IMR-90 (cell line): ENCODE measurements at regions not wholly inside any gene's neighbourhood (a gene's known extent, or its start where the extent isn't known, plus 50 kb on each side); places are given as distances from the start of the nearest gene placed in this dataset.

Experiments
- BHLHE40 ChIP-seq: fragments of 150-350 bp; IDR thresholded peaks from 2 replicates; pipeline ENCODE4 v1.6.1; 2016; ENCODE audit warnings: mild to moderate bottlenecking, low read depth, low read length
- MAFK ChIP-seq: IDR thresholded peaks from 2 replicates; pipeline ENCODE4 v1.6.1; 2012; ENCODE audit warnings: low read depth, low read length, improper control_type of control experiment
- RFX5 ChIP-seq: IDR thresholded peaks from 2 replicates; pipeline ENCODE4 v1.8.0; 2012; ENCODE audit warnings: low read depth, mild to moderate bottlenecking, low read length, moderate library complexity
- TF ChIP-seq, protein P1 (sequence below): conservative IDR thresholded peaks from 2 replicates; pipeline ENCODE4 v1.5.1; 2012; ENCODE audit warnings: mild to moderate bottlenecking, low read depth, low read length, improper control_type of control experiment

GRCh38 chr14:106327234-106327633, 800.9 kb downstream of the TMEM121 start:
- TF ChIP-seq RFX5, result no peak
- no peak for TF ChIP-seq BHLHE40
- TF ChIP-seq, protein P1, sequence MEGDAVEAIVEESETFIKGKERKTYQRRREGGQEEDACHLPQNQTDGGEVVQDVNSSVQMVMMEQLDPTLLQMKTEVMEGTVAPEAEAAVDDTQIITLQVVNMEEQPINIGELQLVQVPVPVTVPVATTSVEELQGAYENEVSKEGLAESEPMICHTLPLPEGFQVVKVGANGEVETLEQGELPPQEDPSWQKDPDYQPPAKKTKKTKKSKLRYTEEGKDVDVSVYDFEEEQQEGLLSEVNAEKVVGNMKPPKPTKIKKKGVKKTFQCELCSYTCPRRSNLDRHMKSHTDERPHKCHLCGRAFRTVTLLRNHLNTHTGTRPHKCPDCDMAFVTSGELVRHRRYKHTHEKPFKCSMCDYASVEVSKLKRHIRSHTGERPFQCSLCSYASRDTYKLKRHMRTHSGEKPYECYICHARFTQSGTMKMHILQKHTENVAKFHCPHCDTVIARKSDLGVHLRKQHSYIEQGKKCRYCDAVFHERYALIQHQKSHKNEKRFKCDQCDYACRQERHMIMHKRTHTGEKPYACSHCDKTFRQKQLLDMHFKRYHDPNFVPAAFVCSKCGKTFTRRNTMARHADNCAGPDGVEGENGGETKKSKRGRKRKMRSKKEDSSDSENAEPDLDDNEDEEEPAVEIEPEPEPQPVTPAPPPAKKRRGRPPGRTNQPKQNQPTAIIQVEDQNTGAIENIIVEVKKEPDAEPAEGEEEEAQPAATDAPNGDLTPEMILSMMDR, result no peak
- no peak for TF ChIP-seq MAFK
